ENCODE measurements at regions not wholly inside any gene's neighbourhood (a gene's known extent, or its start where the extent isn't known, plus 50 kb on each side); places are given as distances from the start of the nearest gene placed in this dataset.

DNA sequence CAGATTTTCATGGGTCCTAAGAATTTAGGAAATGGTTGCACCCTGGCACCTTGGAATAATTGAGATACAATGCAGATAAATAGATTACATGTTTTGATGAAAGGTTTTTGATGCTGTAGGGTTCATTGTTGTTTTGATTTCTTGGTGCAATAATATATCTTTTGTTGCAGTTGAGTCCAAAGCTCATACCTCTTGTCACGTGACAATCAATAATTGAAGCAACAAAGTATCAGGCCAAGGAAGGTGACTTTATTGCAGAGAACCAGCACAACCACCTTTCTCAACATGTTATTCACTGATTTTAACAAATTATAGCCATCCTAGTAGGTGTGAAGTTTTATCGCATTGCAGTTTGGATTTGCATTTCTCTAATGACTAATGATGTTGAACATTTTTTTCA is 285.5 kb upstream of the SLCO3A1 start:
- POLR2A ChIA-PET: no interaction called here
- H4K20me1 ChIP-seq (replicated peaks; ENCODE audit: control insufficient read depth, insufficient read depth, low read length): no peaks in the 10 kb centered on the region
- H3K79me2 ChIP-seq (ENCODE audit: control insufficient read depth, insufficient read depth, low read length): no peaks in the 10 kb centered on the region
- no peak overlapping the region for H3K4me3 ChIP-seq
- WGBS (ENCODE audit: insufficient coverage, low coverage, missing lambda C conversion rate): 0% methylated on average over 2 of the region's 2 CpGs
- TF ChIP-seq, protein P1, sequence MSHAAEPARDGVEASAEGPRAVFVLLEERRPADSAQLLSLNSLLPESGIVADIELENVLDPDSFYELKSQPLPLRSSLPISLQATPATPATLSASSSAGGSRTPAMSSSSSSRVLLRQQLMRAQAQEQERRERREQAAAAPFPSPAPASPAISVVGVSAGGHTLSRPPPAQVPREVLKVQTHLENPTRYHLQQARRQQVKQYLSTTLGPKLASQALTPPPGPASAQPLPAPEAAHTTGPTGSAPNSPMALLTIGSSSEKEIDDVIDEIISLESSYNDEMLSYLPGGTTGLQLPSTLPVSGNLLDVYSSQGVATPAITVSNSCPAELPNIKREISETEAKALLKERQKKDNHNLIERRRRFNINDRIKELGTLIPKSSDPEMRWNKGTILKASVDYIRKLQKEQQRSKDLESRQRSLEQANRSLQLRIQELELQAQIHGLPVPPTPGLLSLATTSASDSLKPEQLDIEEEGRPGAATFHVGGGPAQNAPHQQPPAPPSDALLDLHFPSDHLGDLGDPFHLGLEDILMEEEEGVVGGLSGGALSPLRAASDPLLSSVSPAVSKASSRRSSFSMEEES (CRISPR knock-in tag; IDR thresholded peaks at IDR 0.05): peak; percentile 89
- no peak for TF ChIP-seq MBD2 (IDR thresholded peaks at IDR 0.05; ENCODE audit: borderline replicate concordance, low read depth)
- ATAC-seq: no peak
- H3K4me1 ChIP-seq (replicated peaks in 1 of 2; ENCODE audit: control insufficient read depth in 2 of 2, insufficient read depth in 2 of 2, low read length in 2 of 2): no peaks in the 10 kb centered on the region
- no peak for FAIRE-seq
- H3K9me1 ChIP-seq (ENCODE audit: control insufficient read depth, insufficient read depth, low read length): no peaks in the 10 kb centered on the region
- H3K9me3 ChIP-seq (replicated peaks; ENCODE audit: control insufficient read depth, insufficient read depth, low read depth, low read length): no peaks in the 10 kb centered on the region
- intact Hi-C loops (cut with micrococcal nuclease) (no loop called here), in situ Hi-C loops (cut with MboI) (no loop called here)
- H3K36me3 ChIP-seq (ENCODE audit: control insufficient read depth, insufficient read depth, low read length): no peaks in the 10 kb centered on the region
- H3K9ac ChIP-seq (ENCODE audit: insufficient read depth in 1 of 2, low read depth in 2 of 2, low read length in 2 of 2): no peak overlapping the region
- CTCF ChIA-PET (ENCODE audit: low intra/inter-chr PET ratio): no interaction called here
- BruUV-seq (replicated peaks): no TSS peak
- H2AFZ ChIP-seq (ENCODE audit: low read depth, low read length): no peak overlapping the region
- no peak overlapping the region for H3K4me2 ChIP-seq (ENCODE audit: insufficient read depth, low read length)
- no peaks in the 10 kb centered on the region; a peak in 2 of 5 replicates for H3K27me3 ChIP-seq (ENCODE audit: control insufficient read depth in 2 of 2, insufficient read depth in 2 of 2, low read length in 2 of 2)
- H3K27ac ChIP-seq (ENCODE audit: extremely low read depth, low read depth, low read length): no peak overlapping the region
- DNase-seq (ENCODE audit: extremely low read depth in 1 of 4, low spot score in 3 of 4): no peak

DNA sequence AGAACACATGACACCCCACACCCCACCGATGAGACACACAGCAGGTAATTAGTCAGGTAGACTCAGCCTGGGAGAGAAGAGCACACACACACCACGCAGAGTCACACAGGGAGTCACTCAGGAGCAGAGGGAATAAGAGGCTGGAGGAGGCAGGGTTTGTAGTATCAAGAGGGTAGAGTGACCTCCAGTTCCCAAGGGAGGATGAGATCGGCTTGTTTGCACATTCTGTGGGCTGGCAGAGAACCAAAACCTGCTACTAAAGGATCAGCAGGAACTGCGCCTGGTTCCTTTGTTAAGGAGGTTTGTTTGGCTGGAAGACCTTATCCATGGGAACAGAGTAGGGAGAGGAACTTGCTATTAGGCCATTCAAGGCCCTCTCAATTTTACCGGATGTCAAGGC is 281.4 kb upstream of the SLCO3A1 start:
- Histone ChIP-seq H3K9me1 (ENCODE audit: control insufficient read depth, insufficient read depth, low read length) (no peaks in the 10 kb centered on the region), H3K9ac (ENCODE audit: insufficient read depth in 1 of 2, low read depth in 2 of 2, low read length in 2 of 2) (no peak overlapping the region), H3K27me3 (ENCODE audit: control insufficient read depth in 2 of 2, insufficient read depth in 2 of 2, low read length in 2 of 2) (no peaks in the 10 kb centered on the region; a peak in 1 of 5 replicates), H3K79me2 (ENCODE audit: control insufficient read depth, insufficient read depth, low read length) (no peaks in the 10 kb centered on the region), H2AFZ (ENCODE audit: low read depth, low read length) (no peak overlapping the region), H3K9me3 (replicated peaks; ENCODE audit: control insufficient read depth, insufficient read depth, low read depth, low read length) (no peaks in the 10 kb centered on the region), H3K4me1 (replicated peaks in 1 of 2; ENCODE audit: control insufficient read depth in 2 of 2, insufficient read depth in 2 of 2, low read length in 2 of 2) (no peaks in the 10 kb centered on the region), H3K27ac (ENCODE audit: extremely low read depth, low read depth, low read length) (no peak overlapping the region), H3K4me3 (no peak overlapping the region), H3K4me2 (ENCODE audit: insufficient read depth, low read length) (no peak overlapping the region), H3K36me3 (ENCODE audit: control insufficient read depth, insufficient read depth, low read length) (no peaks in the 10 kb centered on the region), H4K20me1 (replicated peaks; ENCODE audit: control insufficient read depth, insufficient read depth, low read length) (no peaks in the 10 kb centered on the region)
- no peak for DNase-seq (ENCODE audit: extremely low read depth in 1 of 4, low spot score in 3 of 4)
- BruUV-seq (replicated peaks): no TSS peak
- intact Hi-C loops (cut with micrococcal nuclease) (no loop called here), in situ Hi-C loops (cut with MboI) (no loop called here)
- TF ChIP-seq GABPA (tag; conservative IDR thresholded peaks at IDR 0.05; ENCODE audit: low read depth) (peak; percentile 31; the same call in 1 of the 2 replicates), EHMT2 (IDR thresholded peaks at IDR 0.05) (no peak)
- ChIA-PET POLR2A (interaction anchor here (0.6 kb wide), 1 partner anchor 1319 kb away, joined by 3 read pairs; no protein-coding TSS in a partner anchor), CTCF (ENCODE audit: low intra/inter-chr PET ratio) (no interaction called here)
- 5% methylated on average over 5 of the region's 5 CpGs for WGBS (ENCODE audit: insufficient coverage, low coverage, missing lambda C conversion rate)
- FAIRE-seq: no peak
- ATAC-seq: no peak
